MM.1S (cell line): ENCODE measurements at regions not wholly inside any gene's neighbourhood (a gene's known extent, or its start where the extent isn't known, plus 50 kb on each side); places are given as distances from the start of the nearest gene placed in this dataset.

Source experiments
- EZH2 ChIP-seq: fragments of 300-600 bp; sonication (generic); optimal IDR thresholded peaks from 2 replicates; pipeline ENCODE3; 2017; ENCODE audit warnings: low read depth, mild to moderate bottlenecking, antibody characterized with exemption, low read length, mixed read lengths
- EZH2phosphoT487 ChIP-seq: fragments of 300-600 bp; sonication (generic); IDR thresholded peaks from 2 replicates; pipeline ENCODE4 v1.6.1; 2018; ENCODE audit warnings: antibody characterized with exemption, low read length
- TF ChIP-seq, protein P1 (sequence below): fragments of 300-600 bp; sonication (generic); IDR thresholded peaks from 2 replicates; pipeline ENCODE4 v1.5.1; 2016; ENCODE audit warnings: antibody characterized with exemption, low read length, mixed read lengths

DNA sequence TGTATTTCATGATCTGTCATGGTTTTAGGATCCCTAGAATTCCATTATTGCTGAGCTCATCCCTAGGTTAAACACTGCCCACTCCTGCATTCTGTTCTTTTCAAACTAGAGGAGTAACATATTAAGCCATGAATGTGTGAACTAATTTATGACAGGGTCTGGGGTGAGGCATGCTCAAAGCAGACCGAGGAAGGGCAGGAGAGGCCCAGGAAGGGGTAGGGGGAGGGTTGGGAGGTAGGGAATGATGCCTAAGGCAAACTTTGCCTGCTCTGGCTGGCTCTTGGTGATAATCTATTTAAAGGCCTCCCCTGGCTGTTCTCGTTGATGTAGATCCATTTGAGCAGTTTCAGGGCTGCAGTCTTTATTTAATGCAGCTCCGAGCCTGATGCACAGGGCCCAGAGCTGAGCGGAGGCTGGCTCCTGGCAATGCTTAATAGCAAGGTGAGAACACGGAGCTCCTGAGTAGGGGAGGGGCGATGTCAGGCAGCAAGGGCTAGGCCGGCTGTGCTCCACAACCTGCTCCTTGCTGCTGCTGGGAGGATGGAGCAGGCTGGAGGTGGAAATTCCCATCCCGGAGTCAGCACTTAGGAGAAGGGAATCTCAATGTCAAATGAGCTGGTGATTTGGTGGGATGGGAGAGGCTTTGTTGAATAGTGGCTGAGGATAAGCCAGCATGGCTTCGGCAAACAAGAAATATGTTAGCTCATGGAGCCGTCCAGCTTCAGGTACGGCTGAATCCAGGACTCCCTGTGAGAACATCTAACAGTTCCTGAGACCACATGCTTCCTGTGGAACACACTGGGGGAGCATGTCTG, 73.2 kb upstream of the UNC5A start:
- no peak for TF ChIP-seq EZH2
- TF ChIP-seq, protein P1, sequence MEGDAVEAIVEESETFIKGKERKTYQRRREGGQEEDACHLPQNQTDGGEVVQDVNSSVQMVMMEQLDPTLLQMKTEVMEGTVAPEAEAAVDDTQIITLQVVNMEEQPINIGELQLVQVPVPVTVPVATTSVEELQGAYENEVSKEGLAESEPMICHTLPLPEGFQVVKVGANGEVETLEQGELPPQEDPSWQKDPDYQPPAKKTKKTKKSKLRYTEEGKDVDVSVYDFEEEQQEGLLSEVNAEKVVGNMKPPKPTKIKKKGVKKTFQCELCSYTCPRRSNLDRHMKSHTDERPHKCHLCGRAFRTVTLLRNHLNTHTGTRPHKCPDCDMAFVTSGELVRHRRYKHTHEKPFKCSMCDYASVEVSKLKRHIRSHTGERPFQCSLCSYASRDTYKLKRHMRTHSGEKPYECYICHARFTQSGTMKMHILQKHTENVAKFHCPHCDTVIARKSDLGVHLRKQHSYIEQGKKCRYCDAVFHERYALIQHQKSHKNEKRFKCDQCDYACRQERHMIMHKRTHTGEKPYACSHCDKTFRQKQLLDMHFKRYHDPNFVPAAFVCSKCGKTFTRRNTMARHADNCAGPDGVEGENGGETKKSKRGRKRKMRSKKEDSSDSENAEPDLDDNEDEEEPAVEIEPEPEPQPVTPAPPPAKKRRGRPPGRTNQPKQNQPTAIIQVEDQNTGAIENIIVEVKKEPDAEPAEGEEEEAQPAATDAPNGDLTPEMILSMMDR = no peak
- no peak for TF ChIP-seq EZH2phosphoT487
